Esophagus muscularis mucosa (tissue), 4 donors: ENCODE measurements at regions not wholly inside any gene's neighbourhood (a gene's known extent, or its start where the extent isn't known, plus 50 kb on each side); places are given as distances from the start of the nearest gene placed in this dataset.

Experiments
- CTCF ChIP-seq, 3 experiments: fragments of 200-600 bp in 2 of 3; fragments of 450-650 bp in 1 of 3; sonication (generic) in 2 of 3; IDR thresholded peaks; one replicate each; pipeline ENCODE4 v1.5.1; 2017 to 2019; ENCODE audit warnings: antibody characterized with exemption in 3 of 3, mild to moderate bottlenecking in 2 of 3, moderate library complexity in 1 of 3
- EP300 ChIP-seq: sonication (generic); formaldehyde crosslinking; IDR thresholded peaks from one replicate; pipeline ENCODE4 v1.6.1; 2017; ENCODE audit warnings: antibody characterized with exemption
- POLR2A ChIP-seq: fragments of 450-650 bp; IDR thresholded peaks from one replicate; pipeline ENCODE4 v1.6.1; 2017; ENCODE audit warnings: antibody characterized with exemption, moderate library complexity, mild to moderate bottlenecking, low read depth
- POLR2AphosphoS5 ChIP-seq, 2 donors: sonication (generic); formaldehyde crosslinking; IDR thresholded peaks; one replicate each; pipeline ENCODE4 v1.6.1; 2017; ENCODE audit warnings: antibody characterized with exemption in 2 of 2

GRCh38 chr5:156237361-156237760 lies 89.6 kb upstream of the SGCD start:
- TF ChIP-seq EP300 = no peak
- TF ChIP-seq POLR2AphosphoS5 (IDR thresholded peaks at IDR 0.05) = no peak
- TF ChIP-seq CTCF (IDR thresholded peaks at IDR 0.05) = no peak
- TF ChIP-seq POLR2A = no peak
